ENCODE measurements at regions not wholly inside any gene's neighbourhood (a gene's known extent, or its start where the extent isn't known, plus 50 kb on each side); places are given as distances from the start of the nearest gene placed in this dataset.

DNA sequence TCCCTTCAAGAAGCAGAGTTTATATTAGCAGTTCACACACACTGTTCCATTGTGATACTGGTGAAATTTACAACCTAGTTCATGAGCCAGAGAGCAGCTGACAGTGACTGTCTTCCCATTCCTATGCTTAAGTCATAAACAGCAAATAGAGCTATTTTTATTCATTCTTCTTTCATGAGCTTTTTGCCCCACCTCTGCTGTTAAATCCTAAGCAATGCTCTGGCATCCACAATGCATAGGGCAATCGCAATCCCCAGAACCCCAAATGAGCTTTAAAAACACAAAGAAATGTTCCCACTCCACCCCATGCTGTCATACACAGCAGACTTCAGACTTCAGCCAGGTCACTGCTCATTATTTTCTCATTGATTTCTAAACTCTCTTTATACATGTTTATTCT, 307.5 kb downstream of the ETS1 start:
- TF ChIP-seq, protein P1, sequence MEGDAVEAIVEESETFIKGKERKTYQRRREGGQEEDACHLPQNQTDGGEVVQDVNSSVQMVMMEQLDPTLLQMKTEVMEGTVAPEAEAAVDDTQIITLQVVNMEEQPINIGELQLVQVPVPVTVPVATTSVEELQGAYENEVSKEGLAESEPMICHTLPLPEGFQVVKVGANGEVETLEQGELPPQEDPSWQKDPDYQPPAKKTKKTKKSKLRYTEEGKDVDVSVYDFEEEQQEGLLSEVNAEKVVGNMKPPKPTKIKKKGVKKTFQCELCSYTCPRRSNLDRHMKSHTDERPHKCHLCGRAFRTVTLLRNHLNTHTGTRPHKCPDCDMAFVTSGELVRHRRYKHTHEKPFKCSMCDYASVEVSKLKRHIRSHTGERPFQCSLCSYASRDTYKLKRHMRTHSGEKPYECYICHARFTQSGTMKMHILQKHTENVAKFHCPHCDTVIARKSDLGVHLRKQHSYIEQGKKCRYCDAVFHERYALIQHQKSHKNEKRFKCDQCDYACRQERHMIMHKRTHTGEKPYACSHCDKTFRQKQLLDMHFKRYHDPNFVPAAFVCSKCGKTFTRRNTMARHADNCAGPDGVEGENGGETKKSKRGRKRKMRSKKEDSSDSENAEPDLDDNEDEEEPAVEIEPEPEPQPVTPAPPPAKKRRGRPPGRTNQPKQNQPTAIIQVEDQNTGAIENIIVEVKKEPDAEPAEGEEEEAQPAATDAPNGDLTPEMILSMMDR (IDR thresholded peaks at IDR 0.05; ENCODE audit: low read depth, low read length) = no peak
- H3K4me3 ChIP-seq (ENCODE audit: low read depth, low read length) = no peak overlapping the region

DNA sequence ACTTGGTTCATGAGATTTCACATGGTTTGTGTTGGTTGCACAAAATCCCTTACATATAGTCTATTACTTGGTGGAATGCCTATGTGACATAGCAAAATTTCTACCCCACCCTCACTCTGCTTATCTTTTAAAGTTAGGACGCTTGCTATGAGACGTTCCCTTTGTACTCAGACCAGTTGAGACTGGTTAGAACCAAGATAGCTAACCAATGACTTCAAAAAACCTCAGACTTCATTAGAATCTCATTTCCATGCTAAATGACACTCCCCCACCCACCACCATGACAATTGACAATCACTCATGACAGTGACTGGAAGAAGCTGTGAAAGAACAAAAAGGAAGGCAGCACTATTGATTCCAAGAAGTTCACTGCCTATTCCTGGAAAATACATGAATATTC, 313.6 kb downstream of the ETS1 start:
- no peak overlapping the region for H3K4me3 ChIP-seq (ENCODE audit: low read depth, low read length)
- TF ChIP-seq, protein P1 (IDR thresholded peaks at IDR 0.05; ENCODE audit: low read depth, low read length) = no peak

DNA sequence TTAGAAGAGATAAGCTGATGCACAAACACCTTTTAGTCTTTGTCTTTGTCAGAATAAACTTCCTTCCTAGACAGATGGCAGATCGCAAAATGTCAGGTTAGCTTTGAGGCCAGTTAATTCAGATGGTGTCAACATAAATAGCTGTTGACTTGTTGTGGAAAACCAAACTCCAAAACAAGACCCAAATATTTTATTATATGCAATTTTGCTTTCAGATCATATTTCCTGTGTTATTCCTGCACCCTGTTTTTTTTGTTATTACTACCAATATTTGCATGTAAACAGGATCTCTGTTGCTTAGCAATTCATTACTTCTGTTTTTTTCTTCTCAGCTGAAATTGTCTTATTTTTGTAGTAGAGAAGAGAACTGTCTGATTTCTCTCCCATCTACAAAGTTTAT, 316.0 kb downstream of the ETS1 start:
- no peak overlapping the region for H3K4me3 ChIP-seq (ENCODE audit: low read depth, low read length)
- TF ChIP-seq, protein P1 (IDR thresholded peaks at IDR 0.05; ENCODE audit: low read depth, low read length) = no peak

DNA sequence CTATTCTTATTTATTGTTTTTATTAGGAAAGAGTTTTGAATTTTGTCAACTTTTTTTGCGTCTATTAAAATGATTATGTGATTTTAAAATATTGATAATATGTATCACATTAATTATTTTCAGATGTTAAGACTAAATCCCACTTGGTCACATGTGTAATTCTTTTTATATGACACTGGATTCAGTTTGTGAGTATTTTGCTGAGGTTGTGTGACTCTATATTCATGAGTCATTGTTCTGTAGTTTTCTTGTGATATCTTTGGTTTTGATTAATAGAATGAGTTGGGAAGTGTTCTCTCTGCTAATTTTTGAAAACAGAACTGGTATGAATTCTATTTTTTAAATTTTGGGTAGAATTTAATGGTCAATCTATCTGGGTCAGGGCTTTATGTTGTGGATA, 317.9 kb downstream of the ETS1 start:
- no peak overlapping the region for H3K4me3 ChIP-seq (ENCODE audit: low read depth, low read length)
- TF ChIP-seq, protein P1 (IDR thresholded peaks at IDR 0.05; ENCODE audit: low read depth, low read length) = no peak

DNA sequence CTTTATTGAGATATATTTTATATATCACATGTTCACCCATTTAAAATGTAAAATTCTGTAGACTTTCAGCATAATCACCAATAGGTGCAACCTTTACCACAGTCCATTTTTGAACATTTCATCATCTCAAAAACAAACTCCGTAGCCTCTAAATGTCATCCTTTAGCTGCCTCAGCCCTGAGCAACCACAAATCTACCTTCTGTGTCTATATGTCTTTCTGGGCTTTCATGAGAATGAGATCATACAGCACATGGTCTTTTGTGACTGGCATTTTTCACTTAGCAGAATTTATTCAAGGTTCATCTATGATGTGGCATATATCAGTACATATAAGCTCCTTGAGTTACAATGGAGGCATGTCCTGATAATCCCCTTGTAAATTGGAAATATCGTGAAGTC, 320.5 kb downstream of the ETS1 start:
- TF ChIP-seq, protein P1 (IDR thresholded peaks at IDR 0.05; ENCODE audit: low read depth, low read length) = no peak
- no peak overlapping the region for H3K4me3 ChIP-seq (ENCODE audit: low read depth, low read length)

DNA sequence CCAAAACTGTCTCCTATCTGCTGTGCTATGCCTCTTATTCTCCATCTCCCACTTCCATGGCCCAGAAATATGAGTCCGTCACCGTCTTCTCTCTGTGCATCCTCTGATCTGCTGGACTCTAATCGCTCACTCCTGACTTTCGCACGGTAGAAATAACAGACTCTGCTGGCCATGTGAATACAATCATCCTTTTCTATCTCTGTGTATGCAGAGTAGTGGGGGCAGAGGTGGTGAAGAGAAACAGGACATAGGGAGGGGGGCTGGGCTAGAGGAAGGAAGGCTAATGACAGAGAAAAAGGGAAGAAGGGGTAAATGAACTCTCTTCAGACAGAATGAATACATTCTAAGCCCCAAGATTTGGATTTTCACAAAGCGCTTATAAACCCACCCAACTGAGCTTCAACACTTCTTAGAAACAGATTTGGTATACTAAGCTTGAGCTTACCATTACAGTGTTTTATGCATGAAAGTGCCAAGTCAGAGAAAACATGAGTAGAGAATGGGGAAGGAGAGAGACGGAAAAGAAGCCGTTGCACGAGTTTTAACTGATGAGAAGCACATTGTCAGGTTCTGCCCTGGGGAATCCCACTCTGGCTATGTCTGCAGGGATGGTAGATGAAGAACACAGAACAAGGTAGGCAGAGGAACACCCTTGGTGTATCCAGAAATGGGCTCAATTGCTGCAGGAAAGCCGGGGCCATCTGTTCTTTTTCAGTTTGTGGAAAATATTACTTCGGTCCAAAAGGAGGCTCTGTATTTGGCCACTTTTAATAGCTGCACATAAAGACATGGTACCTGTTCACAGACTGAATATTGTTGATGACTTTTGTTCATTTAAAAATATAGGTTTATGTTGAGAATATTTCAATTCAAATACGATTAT, 324.7 kb downstream of the ETS1 start:
- TF ChIP-seq, protein P1 (IDR thresholded peaks at IDR 0.05; ENCODE audit: low read depth, low read length) = no peak
- no peak overlapping the region for H3K4me3 ChIP-seq (ENCODE audit: low read depth, low read length)

DNA sequence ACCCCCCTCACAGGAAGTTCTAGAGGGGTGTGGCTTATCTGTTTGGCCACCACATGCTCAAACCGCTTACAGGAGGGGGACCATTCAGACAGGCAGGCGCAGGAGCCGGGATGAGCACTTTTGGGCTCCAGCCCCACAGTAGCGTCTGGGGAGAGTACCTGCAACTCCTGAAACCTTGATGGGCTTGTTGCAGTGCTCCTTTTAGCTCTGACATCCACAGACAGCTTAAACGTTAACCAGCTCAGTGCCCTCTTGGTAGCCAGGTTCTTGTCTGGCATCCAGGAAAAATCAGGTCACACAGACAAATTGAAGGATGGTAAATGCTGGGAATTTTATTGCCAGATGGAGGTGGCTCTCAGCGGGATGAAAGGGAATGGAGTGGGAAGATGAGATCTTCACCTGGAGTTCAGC, 326.3 kb downstream of the ETS1 start:
- TF ChIP-seq, protein P1 (IDR thresholded peaks at IDR 0.05; ENCODE audit: low read depth, low read length) = no peak
- no peak overlapping the region for H3K4me3 ChIP-seq (ENCODE audit: low read depth, low read length)

Data from WI38 (cell line).